MM.1S (cell line): ENCODE measurements at regions not wholly inside any gene's neighbourhood (a gene's known extent, or its start where the extent isn't known, plus 50 kb on each side); places are given as distances from the start of the nearest gene placed in this dataset.

Experiments
- DNase-seq: peaks from one replicate; pipeline ENCODE4 v3.0.0-alpha.2; 2015
- H2AFZ ChIP-seq: fragments of 300-600 bp; sonication (generic); 2 replicates; pipeline ENCODE4 v1.6.0; 2016; ENCODE audit warnings: antibody characterized with exemption, low read length
- H3F3A ChIP-seq: fragments of 300-600 bp; sonication (generic); 2 replicates; pipeline ENCODE4 v1.6.1; 2016; ENCODE audit warnings: mild to moderate bottlenecking, antibody characterized with exemption, low read length, moderate library complexity, mixed read lengths; ENCODE audit not compliant: insufficient read depth
- H3K27ac ChIP-seq: fragments of 300-600 bp; sonication (generic); 2 replicates; pipeline ENCODE4 v1.5.1; 2016; ENCODE audit warnings: mild to moderate bottlenecking, low read length
- H3K27me3 ChIP-seq: fragments of 300-600 bp; sonication (generic); replicated peaks from 2 replicates; pipeline ENCODE4 v1.6.0; 2016; ENCODE audit warnings: low read length; ENCODE audit not compliant: insufficient read depth
- H3K36me3 ChIP-seq: fragments of 300-600 bp; sonication (generic); replicated peaks from 2 replicates; pipeline ENCODE4 v1.6.1; 2016; ENCODE audit warnings: mild to moderate bottlenecking, low read length, mixed read lengths; ENCODE audit not compliant: insufficient read depth
- H3K4me1 ChIP-seq: fragments of 300-600 bp; sonication (generic); 2 replicates; pipeline ENCODE4 v1.6.1; 2016; ENCODE audit warnings: low read length, mixed read lengths
- H3K4me2 ChIP-seq: fragments of 300-600 bp; sonication (generic); 2 replicates; pipeline ENCODE4 v1.6.0; 2016; ENCODE audit warnings: low read depth, low read length
- H3K4me3 ChIP-seq: fragments of 300-600 bp; sonication (generic); 2 replicates; pipeline ENCODE4 v1.5.1; 2016; ENCODE audit warnings: low read length, mixed read lengths
- H3K79me2 ChIP-seq: fragments of 300-600 bp; sonication (generic); 2 replicates; pipeline ENCODE4 v1.6.1; 2016; ENCODE audit warnings: mixed run types, low read length, mixed read lengths
- H3K9ac ChIP-seq: fragments of 300-600 bp; sonication (generic); 2 replicates; pipeline ENCODE4 v1.6.1; 2016; ENCODE audit warnings: low read length, mixed read lengths
- H3K9me2 ChIP-seq: fragments of 300-600 bp; sonication (generic); replicated peaks from 2 replicates; pipeline ENCODE4 v1.6.1; 2016; ENCODE audit warnings: mild to moderate bottlenecking, low read length, mixed read lengths; ENCODE audit not compliant: insufficient read depth
- H3K9me3 ChIP-seq: fragments of 300-600 bp; sonication (generic); replicated peaks from 2 replicates; pipeline ENCODE4 v1.6.1; 2016; ENCODE audit warnings: mild to moderate bottlenecking, low read length, mixed read lengths; ENCODE audit not compliant: insufficient read depth
- H4K20me1 ChIP-seq: fragments of 300-600 bp; sonication (generic); 2 replicates; pipeline ENCODE4 v1.6.1; 2016; ENCODE audit warnings: mild to moderate bottlenecking, low read length, moderate library complexity, mixed read lengths; ENCODE audit not compliant: insufficient read depth
- EZH2 ChIP-seq: fragments of 300-600 bp; sonication (generic); optimal IDR thresholded peaks from 2 replicates; pipeline ENCODE3; 2017; ENCODE audit warnings: low read depth, mild to moderate bottlenecking, antibody characterized with exemption, low read length, mixed read lengths
- EZH2phosphoT487 ChIP-seq: fragments of 300-600 bp; sonication (generic); IDR thresholded peaks from 2 replicates; pipeline ENCODE4 v1.6.1; 2018; ENCODE audit warnings: antibody characterized with exemption, low read length
- TF ChIP-seq, protein P1 (sequence below): fragments of 300-600 bp; sonication (generic); IDR thresholded peaks from 2 replicates; pipeline ENCODE4 v1.5.1; 2016; ENCODE audit warnings: antibody characterized with exemption, low read length, mixed read lengths

DNA sequence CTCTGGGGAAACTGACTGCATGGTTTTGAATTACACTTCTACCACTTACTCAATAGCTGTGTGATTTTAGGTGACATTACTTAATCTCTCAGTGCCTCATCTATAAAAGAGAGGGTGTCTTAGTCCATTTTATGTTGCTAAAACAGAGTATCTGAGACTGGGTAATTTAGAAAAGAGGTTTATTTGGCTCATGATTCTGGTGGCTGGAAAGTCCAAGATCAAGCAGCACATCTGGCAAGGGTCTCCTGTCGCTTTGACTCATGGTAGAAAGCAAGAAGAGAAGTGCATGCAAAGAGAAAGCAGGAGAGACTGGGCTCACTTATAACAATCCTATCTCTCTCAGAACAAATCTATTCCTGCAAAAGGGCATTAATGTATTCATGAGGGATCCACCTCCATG, 132.4 kb upstream of the IRX5 start:
- Histone ChIP-seq H3F3A (no peaks in the 10 kb centered on the region), H4K20me1 (no peaks in the 10 kb centered on the region), H3K9ac (no peak overlapping the region), H3K27me3 (no peaks in the 10 kb centered on the region), H3K79me2 (no peaks in the 10 kb centered on the region), H3K9me2 (no peaks in the 10 kb centered on the region), H2AFZ (no peak overlapping the region), H3K4me2 (no peak overlapping the region), H3K27ac (no peak overlapping the region), H3K36me3 (no peaks in the 10 kb centered on the region), H3K9me3 (no peaks in the 10 kb centered on the region), H3K4me3 (no peak overlapping the region), H3K4me1 (no peaks in the 10 kb centered on the region)
- TF ChIP-seq, protein P1, sequence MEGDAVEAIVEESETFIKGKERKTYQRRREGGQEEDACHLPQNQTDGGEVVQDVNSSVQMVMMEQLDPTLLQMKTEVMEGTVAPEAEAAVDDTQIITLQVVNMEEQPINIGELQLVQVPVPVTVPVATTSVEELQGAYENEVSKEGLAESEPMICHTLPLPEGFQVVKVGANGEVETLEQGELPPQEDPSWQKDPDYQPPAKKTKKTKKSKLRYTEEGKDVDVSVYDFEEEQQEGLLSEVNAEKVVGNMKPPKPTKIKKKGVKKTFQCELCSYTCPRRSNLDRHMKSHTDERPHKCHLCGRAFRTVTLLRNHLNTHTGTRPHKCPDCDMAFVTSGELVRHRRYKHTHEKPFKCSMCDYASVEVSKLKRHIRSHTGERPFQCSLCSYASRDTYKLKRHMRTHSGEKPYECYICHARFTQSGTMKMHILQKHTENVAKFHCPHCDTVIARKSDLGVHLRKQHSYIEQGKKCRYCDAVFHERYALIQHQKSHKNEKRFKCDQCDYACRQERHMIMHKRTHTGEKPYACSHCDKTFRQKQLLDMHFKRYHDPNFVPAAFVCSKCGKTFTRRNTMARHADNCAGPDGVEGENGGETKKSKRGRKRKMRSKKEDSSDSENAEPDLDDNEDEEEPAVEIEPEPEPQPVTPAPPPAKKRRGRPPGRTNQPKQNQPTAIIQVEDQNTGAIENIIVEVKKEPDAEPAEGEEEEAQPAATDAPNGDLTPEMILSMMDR = no peak
- TF ChIP-seq EZH2phosphoT487 (no peak), EZH2 (no peak)
- DNase-seq = no peak

DNA sequence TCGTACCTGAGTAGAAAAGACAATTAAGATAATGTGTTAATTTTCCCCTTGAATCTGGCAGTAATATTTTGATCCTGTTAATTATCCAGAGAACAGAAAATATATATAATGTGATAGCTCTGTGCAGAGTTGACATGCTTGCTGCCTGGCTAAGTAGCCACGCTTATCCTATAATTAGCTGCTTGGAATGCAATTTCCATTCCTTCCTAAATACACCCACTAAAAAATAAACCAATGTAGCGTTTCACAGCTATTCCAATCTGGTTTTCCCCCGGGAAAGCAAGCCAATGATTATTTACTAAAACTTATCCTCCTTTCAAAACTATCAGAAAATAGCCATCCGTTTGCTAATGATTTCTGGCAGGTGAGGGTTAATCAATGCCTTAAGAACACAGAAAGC, 134.5 kb upstream of the IRX5 start:
- Histone ChIP-seq H2AFZ (no peak overlapping the region), H3K9ac (no peak overlapping the region), H3K36me3 (no peaks in the 10 kb centered on the region), H3K79me2 (no peaks in the 10 kb centered on the region), H3K27ac (no peak overlapping the region), H3K9me3 (no peaks in the 10 kb centered on the region), H3K27me3 (no peaks in the 10 kb centered on the region), H3F3A (no peaks in the 10 kb centered on the region), H3K4me2 (no peak overlapping the region), H3K4me3 (no peak overlapping the region), H4K20me1 (no peaks in the 10 kb centered on the region), H3K4me1 (no peaks in the 10 kb centered on the region), H3K9me2 (no peaks in the 10 kb centered on the region)
- no peak for DNase-seq
- TF ChIP-seq EZH2 (no peak), EZH2phosphoT487 (no peak)
- TF ChIP-seq, protein P1 = no peak

DNA sequence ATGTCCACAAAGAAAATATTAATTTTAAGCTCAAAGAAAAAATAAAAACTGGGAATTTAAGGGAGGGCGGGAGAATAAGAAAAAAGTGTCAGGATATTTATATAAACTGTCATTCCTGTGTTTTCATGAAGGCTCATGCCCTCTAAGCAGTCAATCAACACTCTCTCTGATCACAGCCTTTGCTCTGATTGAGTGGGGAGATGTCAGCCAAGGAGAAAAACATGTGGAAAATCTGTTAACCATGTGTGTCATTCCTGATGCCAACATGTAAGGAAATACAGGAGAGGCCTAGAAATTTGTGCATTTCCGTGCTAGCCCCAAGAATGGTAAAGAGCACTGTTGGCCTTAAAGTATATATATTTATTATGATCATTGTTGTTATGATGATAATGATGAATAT, 137.9 kb upstream of the IRX5 start:
- Histone ChIP-seq H3K9me2 (no peaks in the 10 kb centered on the region), H3K27me3 (no peaks in the 10 kb centered on the region), H3K9me3 (no peaks in the 10 kb centered on the region), H3K4me3 (no peak overlapping the region), H3K36me3 (no peaks in the 10 kb centered on the region), H3K79me2 (no peaks in the 10 kb centered on the region), H3K4me1 (no peaks in the 10 kb centered on the region), H3K27ac (no peak overlapping the region), H3F3A (no peaks in the 10 kb centered on the region), H3K4me2 (no peak overlapping the region), H4K20me1 (no peaks in the 10 kb centered on the region), H3K9ac (no peak overlapping the region), H2AFZ (no peak overlapping the region)
- TF ChIP-seq EZH2phosphoT487 = no peak
- TF ChIP-seq, protein P1 = no peak
- no peak for TF ChIP-seq EZH2
- no peak for DNase-seq

DNA sequence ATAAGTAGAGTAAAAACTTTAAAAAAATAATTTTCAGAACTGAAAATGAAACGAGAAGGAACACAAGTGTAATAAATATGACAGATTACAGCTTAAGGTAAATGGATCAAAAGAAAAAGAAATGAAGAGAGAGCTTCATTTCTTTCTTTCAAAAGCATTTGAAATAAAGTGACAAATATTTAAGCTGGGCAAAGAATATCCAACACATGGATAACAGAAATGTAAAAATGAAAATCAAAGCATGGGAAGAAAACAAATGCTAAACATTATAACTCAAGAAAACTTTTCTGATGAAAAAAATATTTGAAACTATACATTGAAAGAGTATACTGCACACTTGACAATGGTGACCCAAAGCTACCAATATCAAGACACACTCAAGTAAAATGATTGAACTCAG, 143.6 kb upstream of the IRX5 start:
- H3F3A ChIP-seq = no peaks in the 10 kb centered on the region
- H3K79me2 ChIP-seq = no peaks in the 10 kb centered on the region
- no peak overlapping the region for H3K27ac ChIP-seq
- H3K9me2 ChIP-seq = no peaks in the 10 kb centered on the region
- no peaks in the 10 kb centered on the region for H3K9me3 ChIP-seq
- no peak overlapping the region for H3K4me3 ChIP-seq
- TF ChIP-seq EZH2phosphoT487 = no peak
- no peak for TF ChIP-seq EZH2
- TF ChIP-seq, protein P1 = no peak
- H3K27me3 ChIP-seq = no peaks in the 10 kb centered on the region
- DNase-seq = no peak
- no peaks in the 10 kb centered on the region for H3K4me1 ChIP-seq
- H3K9ac ChIP-seq = no peak overlapping the region
- no peaks in the 10 kb centered on the region for H4K20me1 ChIP-seq
- no peak overlapping the region; the same call in 1 of the 2 replicates for H3K4me2 ChIP-seq
- no peaks in the 10 kb centered on the region for H3K36me3 ChIP-seq
- no peak overlapping the region for H2AFZ ChIP-seq
